OCI-LY7 (cell line): ENCODE measurements at regions not wholly inside any gene's neighbourhood (a gene's known extent, or its start where the extent isn't known, plus 50 kb on each side); places are given as distances from the start of the nearest gene placed in this dataset.

Experiments
- BruUV-seq: library from RNA; stranded (reverse); fragments of 400-500 nt; replicated peaks from 2 replicates; lab custom pipeline; 2021; lab: Mats Ljungman, UMichigan
- CTCF ChIA-PET: fragments of 300-600 bp; sonication (Branson Sonifier 250); formaldehyde crosslinking; loops from one replicate; lab custom pipeline; 2022; ENCODE audit warnings: antibody characterized with exemption; ENCODE audit not compliant: unreplicated experiment; lab: Charles Lee
- POLR2A ChIA-PET: fragments of 300-600 bp; sonication (Branson Sonifier 250); formaldehyde crosslinking; loops from one replicate; lab custom pipeline; 2022; ENCODE audit warnings: antibody characterized with exemption; lab: Charles Lee
- DNase-seq: peaks from one replicate; pipeline ENCODE4 v3.0.0-alpha.2; 2015; ENCODE audit warnings: low spot score
- H2AFZ ChIP-seq: fragments of 200-600 bp; sonication (generic), shearing (Covaris generic); 2 replicates; pipeline ENCODE4 v1.6.1; 2014; ENCODE audit warnings: mild to moderate bottlenecking, antibody characterized with exemption, low read length, moderate library complexity
- H3K27ac ChIP-seq: fragments of 200-600 bp; sonication (generic); 2 replicates; pipeline ENCODE4 v1.5.1; 2014; ENCODE audit warnings: mixed run types, low read depth, mild to moderate bottlenecking, moderate library complexity, low read length, inconsistent platforms; ENCODE audit not compliant: poor library complexity, severe bottlenecking
- H3K36me3 ChIP-seq: fragments of 200-600 bp; sonication (generic); 2 replicates; pipeline ENCODE4 v1.6.1; 2014; ENCODE audit warnings: mild to moderate bottlenecking, antibody characterized with exemption, low read length, moderate library complexity, mixed read lengths; ENCODE audit not compliant: insufficient read depth
- H3K4me1 ChIP-seq: fragments of 200-600 bp; sonication (generic); 2 replicates; pipeline ENCODE4 v1.5.1; 2014; ENCODE audit warnings: mild to moderate bottlenecking, low read length; ENCODE audit not compliant: insufficient read depth, poor library complexity, severe bottlenecking
- H3K4me2 ChIP-seq: fragments of 200-600 bp; sonication (generic); 2 replicates; pipeline ENCODE4 v1.6.1; 2014; ENCODE audit warnings: mild to moderate bottlenecking, low read length
- H3K4me3 ChIP-seq: fragments of 200-600 bp; sonication (generic); 2 replicates; pipeline ENCODE4 v1.5.1; 2014; ENCODE audit warnings: mild to moderate bottlenecking, low read depth, low read length; ENCODE audit not compliant: poor library complexity, severe bottlenecking
- H3K79me2 ChIP-seq: fragments of 200-600 bp; sonication (generic); 2 replicates; pipeline ENCODE4 v1.6.1; 2016; ENCODE audit warnings: low read depth, mild to moderate bottlenecking, low read length, moderate library complexity, mixed read lengths; ENCODE audit not compliant: insufficient read depth
- H3K9me2 ChIP-seq: fragments of 200-600 bp; sonication (generic); 2 replicates; pipeline ENCODE4 v1.6.1; 2016; ENCODE audit warnings: mild to moderate bottlenecking, low read length, mixed read lengths; ENCODE audit not compliant: insufficient read depth
- H3K9me3 ChIP-seq: fragments of 200-600 bp; sonication (generic); 2 replicates; pipeline ENCODE4 v1.6.1; 2014; ENCODE audit warnings: mild to moderate bottlenecking, mixed run types, low read length, mixed read lengths
- H4K20me1 ChIP-seq: fragments of 200-600 bp; sonication (generic); 2 replicates; pipeline ENCODE4 v1.6.1; 2014; ENCODE audit warnings: mild to moderate bottlenecking, antibody characterized with exemption, low read length, moderate library complexity, mixed read lengths; ENCODE audit not compliant: insufficient read depth
- EZH2phosphoT487 ChIP-seq: fragments of 200-600 bp; sonication (generic); IDR thresholded peaks from 2 replicates; pipeline ENCODE4 v1.6.1; 2018; ENCODE audit warnings: low read depth, borderline replicate concordance, mild to moderate bottlenecking, mixed run types, antibody characterized with exemption, low read length, moderate library complexity, mixed read lengths
- intact Hi-C: fragments of 100-400 bp; cut with micrococcal nuclease; formaldehyde crosslinking; loops from one replicate; pipeline ENCODE4 v1.10.0; 2022; ENCODE audit not compliant: unreplicated experiment
- TF ChIP-seq, protein P1 (sequence below): fragments of 200-600 bp; sonication (generic); conservative IDR thresholded peaks from 2 replicates; pipeline ENCODE4 v1.5.1; 2014; ENCODE audit warnings: mild to moderate bottlenecking, antibody characterized with exemption, low read length, moderate library complexity, mixed read lengths

DNA sequence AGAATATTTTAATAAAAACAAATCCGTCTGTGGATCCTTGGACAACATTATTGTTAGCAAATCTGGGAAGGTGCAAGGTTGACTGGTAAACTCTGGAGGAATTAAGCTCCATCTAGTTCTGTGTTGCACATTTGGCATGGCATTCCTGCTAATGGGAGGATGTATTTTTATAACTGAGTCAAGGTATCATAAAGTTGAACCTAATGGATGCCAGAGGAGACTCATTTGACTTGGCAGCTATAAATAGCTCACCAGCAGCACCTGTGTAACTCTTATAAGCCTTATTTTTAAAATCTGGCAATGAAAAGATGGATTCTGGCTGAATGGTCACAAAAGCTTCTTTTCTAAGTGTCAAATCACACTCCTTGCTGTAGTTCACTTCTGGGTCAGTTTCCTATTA, 118.5 kb upstream of the ADAMTS5 start:
- intact Hi-C loops: no loop called here
- DNase-seq: no peak
- Histone ChIP-seq H3K9me2 (no peaks in the 10 kb centered on the region), H3K79me2 (no peaks in the 10 kb centered on the region), H3K9me3 (peaks cover 14% of the 10 kb centered on the region; the same call in 1 of the 2 replicates), H3K36me3 (no peaks in the 10 kb centered on the region), H3K4me1 (no peaks in the 10 kb centered on the region), H3K27ac (no peak overlapping the region), H3K4me2 (no peak overlapping the region), H4K20me1 (no peaks in the 10 kb centered on the region), H3K4me3 (no peak overlapping the region), H2AFZ (no peak overlapping the region)
- BruUV-seq: no TSS peak
- POLR2A ChIA-PET: interaction anchor here (0.7 kb wide), 1 partner anchor 706 kb away, joined by 3 read pairs; no protein-coding TSS in a partner anchor
- no peak for TF ChIP-seq EZH2phosphoT487
- TF ChIP-seq, protein P1, sequence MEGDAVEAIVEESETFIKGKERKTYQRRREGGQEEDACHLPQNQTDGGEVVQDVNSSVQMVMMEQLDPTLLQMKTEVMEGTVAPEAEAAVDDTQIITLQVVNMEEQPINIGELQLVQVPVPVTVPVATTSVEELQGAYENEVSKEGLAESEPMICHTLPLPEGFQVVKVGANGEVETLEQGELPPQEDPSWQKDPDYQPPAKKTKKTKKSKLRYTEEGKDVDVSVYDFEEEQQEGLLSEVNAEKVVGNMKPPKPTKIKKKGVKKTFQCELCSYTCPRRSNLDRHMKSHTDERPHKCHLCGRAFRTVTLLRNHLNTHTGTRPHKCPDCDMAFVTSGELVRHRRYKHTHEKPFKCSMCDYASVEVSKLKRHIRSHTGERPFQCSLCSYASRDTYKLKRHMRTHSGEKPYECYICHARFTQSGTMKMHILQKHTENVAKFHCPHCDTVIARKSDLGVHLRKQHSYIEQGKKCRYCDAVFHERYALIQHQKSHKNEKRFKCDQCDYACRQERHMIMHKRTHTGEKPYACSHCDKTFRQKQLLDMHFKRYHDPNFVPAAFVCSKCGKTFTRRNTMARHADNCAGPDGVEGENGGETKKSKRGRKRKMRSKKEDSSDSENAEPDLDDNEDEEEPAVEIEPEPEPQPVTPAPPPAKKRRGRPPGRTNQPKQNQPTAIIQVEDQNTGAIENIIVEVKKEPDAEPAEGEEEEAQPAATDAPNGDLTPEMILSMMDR: no peak
- CTCF ChIA-PET: no interaction called here

GRCh38 chr21:27083144-27083543, 116.3 kb upstream of the ADAMTS5 start:
- Histone ChIP-seq H3K27ac (no peak overlapping the region), H3K79me2 (no peaks in the 10 kb centered on the region), H3K4me2 (no peak overlapping the region), H4K20me1 (no peaks in the 10 kb centered on the region), H3K9me3 (peaks cover 14% of the 10 kb centered on the region; the same call in 1 of the 2 replicates), H3K9me2 (no peaks in the 10 kb centered on the region), H3K36me3 (no peaks in the 10 kb centered on the region), H3K4me3 (no peak overlapping the region), H2AFZ (no peak overlapping the region), H3K4me1 (no peaks in the 10 kb centered on the region)
- ChIA-PET CTCF (no interaction called here), POLR2A (no interaction called here)
- intact Hi-C loops: no loop called here
- TF ChIP-seq, protein P1: no peak
- no peak for TF ChIP-seq EZH2phosphoT487
- no TSS peak for BruUV-seq
- no peak for DNase-seq

GRCh38 chr21:27082431-27083010, 115.6 kb upstream of the ADAMTS5 start:
- Histone ChIP-seq H3K9me2 (no peaks in the 10 kb centered on the region), H4K20me1 (no peaks in the 10 kb centered on the region), H2AFZ (no peak overlapping the region), H3K4me2 (no peak overlapping the region), H3K79me2 (no peaks in the 10 kb centered on the region), H3K4me1 (no peaks in the 10 kb centered on the region), H3K36me3 (no peaks in the 10 kb centered on the region), H3K27ac (no peak overlapping the region), H3K4me3 (no peak overlapping the region), H3K9me3 (peaks cover 14% of the 10 kb centered on the region; the same call in 1 of the 2 replicates)
- CTCF ChIA-PET: no interaction called here
- BruUV-seq: no TSS peak
- POLR2A ChIA-PET: interaction anchor here (0.7 kb wide), 1 partner anchor 127 kb away, joined by 3 read pairs; no protein-coding TSS in a partner anchor
- TF ChIP-seq EZH2phosphoT487: no peak
- TF ChIP-seq, protein P1: no peak
- intact Hi-C loops: no loop called here
- DNase-seq: no peak
